GM08714 (cell line): ENCODE measurements at regions not wholly inside any gene's neighbourhood (a gene's known extent, or its start where the extent isn't known, plus 50 kb on each side); places are given as distances from the start of the nearest gene placed in this dataset.

Source experiments
- H3K4me3 ChIP-seq: fragments of 200-500 bp; sonication (Bioruptor generic); 2 replicates; pipeline ENCODE4 v1.5.1; 2014; ENCODE audit warnings: mild to moderate bottlenecking, low read length, inconsistent platforms
- ZNF274 ChIP-seq: IDR thresholded peaks from 2 replicates; pipeline ENCODE4 v1.6.1; 2012; ENCODE audit warnings: mild to moderate bottlenecking, low read depth, low read length

DNA sequence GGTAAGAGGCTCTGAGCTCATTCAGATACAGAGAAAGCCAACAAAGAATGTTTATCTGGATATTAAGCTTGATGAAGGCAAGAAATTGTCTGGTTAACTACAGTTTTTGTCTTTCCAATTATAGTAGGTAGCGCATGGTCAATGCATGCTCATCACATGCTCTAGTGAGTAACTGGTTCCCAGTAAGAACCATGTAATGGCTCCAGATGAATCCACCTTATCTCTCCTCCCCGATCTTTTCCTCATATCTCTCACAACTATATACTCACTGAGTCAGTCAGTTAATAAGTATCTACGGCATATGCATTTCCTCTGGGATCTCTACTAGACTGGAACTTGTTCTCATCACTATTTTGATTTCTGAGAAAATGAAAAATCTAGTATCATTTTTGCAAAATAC is 340.7 kb upstream of the DYNLRB2 start:
- no peak overlapping the region for H3K4me3 ChIP-seq
- no peak for TF ChIP-seq ZNF274

DNA sequence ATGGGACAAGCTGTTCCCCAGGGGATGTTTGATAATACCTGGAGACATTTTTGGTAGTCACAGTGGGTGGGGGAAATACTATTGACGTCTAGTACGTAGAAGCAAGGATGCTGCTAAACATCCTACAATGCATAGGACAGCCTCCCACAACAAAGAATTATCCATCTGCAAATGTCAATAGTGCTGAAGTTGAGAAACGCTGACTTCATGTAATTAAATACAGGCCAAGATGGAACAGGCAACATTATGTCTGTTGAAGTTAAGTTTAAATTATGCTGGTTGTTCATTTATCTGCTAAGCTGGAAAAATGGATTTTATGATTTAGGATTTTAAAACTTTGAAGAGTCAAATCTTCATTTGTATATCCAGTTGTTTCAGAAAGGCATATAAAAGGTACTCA is 341.2 kb upstream of the DYNLRB2 start:
- TF ChIP-seq ZNF274: no peak
- no peak overlapping the region for H3K4me3 ChIP-seq

DNA sequence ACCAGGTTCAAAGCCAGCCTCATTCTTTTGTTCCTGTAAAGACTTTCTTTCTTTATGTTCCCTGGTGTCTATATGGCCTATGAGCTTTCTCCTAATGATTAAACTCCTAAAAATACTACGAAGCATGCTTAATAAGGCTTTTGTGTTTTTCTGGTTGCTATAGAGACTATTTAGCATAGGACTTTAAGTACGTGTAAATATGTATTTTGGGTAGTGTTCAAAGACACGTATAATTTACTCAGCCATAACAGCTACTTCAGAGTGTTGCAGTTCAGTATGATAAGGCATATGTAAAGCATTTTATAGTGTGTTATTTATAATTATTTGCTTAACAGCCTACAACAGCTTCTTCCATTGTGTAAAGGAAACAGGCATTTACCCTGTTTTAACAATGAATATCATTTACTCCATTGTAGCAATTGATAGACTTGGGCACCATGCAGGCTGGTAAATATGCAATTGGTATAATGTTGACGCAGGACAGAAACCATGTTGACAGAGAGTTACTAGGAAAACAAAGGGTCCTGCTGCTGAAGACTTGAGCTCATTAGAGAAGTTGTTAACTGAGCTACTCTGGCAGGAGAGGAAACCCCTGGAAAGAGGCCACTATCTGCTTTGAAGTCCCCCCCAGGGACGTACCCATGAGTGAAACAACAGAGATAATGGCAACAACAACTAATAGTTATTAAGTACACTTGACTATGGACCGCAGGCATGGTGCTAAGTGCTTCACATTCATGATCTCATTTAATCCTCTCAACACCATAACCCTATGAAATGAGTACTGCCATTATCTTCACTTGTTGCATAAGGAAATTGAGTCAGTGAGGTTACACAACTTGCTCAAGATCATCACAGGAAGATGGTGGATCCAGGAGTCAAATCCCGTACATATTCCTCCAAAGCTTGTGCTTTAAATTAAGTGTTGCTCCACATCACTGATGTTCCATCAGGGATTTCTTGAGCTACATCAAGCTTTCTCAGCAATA is 342.2 kb upstream of the DYNLRB2 start:
- no peak for TF ChIP-seq ZNF274
- H3K4me3 ChIP-seq: no peak overlapping the region

DNA sequence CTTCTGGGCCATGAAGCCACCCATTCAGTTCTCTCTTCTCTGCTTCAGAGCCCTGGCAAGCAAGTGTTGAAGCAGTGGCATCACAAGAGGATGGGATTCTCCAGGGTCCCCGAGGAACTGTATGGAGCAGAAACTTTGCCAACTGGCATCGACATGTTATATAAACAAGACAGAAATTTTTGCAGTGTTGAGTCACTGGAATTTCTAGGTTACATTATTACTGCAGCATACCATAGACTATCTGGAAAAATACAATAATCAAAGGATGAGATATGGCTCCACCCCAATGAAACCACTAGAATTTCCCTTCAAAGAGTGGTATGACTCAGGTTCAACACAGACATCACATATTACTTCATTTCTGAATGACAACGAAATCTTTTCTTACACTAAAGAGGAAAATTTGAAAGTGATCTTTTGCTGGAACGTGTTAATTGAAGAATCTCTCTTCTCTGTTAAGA is 343.0 kb upstream of the DYNLRB2 start:
- no peak for TF ChIP-seq ZNF274
- no peak overlapping the region for H3K4me3 ChIP-seq

DNA sequence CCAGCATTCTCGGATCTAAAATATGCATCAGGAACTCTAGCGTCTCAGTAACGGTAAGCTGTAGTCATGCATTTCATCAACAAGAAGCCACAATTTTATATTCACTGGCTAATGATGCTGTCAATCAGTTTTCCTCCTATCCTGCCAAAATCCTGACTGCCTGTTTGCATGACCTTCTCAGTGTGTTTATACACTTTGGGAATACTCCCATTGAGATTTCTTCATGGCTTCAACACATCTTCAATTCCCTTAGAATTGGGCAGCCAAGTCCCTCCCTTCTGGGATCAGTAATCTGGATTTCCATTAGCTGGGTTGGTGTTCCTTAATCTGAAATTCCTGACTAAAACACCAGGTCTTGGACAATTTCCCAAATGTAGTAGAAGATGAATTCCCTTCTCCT is 348.9 kb upstream of the DYNLRB2 start:
- no peak for TF ChIP-seq ZNF274

DNA sequence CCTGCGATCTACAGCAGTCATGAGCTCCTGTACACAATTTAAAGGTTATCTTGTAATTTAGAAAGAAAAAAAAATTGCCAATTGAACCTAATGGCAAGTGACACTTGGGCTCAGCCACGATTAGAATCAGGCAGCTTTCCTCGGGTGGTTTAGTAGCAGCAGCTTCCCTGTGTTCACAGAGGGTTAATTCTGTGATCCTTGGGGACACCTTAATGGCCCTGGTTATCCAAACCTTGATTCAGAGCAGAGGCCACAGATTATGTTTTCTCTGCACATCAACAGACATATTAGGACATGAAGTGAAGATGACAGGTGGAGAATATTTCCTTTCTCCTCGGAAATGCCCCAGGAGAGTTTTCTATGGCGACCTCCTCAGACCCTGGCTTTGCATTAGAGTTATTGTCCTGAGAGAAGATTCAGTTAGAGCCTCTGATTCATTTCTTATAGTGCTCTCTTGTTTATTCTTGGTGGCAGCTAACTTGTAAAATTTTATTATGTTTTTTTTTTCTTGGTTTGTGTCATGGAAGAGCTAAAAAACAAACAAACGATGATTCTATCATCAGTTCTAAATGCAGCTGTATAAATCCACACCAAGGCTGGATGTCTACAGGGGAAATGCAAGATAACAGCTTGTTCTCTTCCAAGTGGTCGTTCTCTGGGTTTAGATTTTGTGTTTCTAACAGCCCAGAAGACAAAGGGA is 351.2 kb upstream of the DYNLRB2 start:
- no peak for TF ChIP-seq ZNF274
- H3K4me3 ChIP-seq: no peak overlapping the region

More for the DNA sequence above, 348.9 kb upstream of the DYNLRB2 start:
- H3K4me3 ChIP-seq: no peak overlapping the region

DNA sequence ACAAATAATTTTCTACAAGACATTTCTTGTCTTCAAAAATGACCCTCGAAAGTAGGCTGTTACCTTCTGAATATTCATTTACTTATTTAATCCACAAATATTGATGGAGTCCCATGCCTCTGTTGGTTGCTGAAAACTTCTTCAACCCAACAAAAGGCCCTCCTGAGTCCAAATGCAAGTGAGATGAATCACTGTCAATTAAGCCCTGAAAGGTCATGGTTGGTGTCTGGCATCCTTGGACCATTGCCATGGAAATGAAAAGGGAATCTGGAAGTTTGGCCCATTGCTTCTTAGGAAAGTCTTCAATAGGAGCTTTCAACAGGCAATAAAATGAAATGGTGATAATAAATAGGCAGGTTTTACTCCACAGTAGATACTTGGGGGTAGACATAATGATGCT is 364.7 kb upstream of the DYNLRB2 start:
- H3K4me3 ChIP-seq: no peak overlapping the region
- no peak for TF ChIP-seq ZNF274

DNA sequence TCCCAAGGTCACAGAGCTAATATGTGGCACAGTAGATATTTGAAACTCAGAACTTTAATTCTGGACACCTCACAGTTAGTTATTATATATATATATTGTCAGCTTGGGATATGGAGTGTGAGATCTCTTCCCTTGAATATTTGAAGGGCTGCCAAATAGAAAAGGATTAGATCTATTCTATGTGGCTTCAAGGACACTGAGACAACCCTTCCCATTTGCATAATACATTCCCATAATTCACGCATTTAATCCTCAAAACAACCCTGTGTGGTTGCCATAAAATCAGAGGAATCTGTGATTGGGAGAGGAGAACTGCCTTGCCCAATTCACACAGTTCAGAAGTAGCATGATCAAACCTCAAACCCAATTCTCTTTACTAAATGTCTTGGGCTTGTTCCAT is 365.8 kb upstream of the DYNLRB2 start:
- no peak for TF ChIP-seq ZNF274
- H3K4me3 ChIP-seq: no peak overlapping the region

DNA sequence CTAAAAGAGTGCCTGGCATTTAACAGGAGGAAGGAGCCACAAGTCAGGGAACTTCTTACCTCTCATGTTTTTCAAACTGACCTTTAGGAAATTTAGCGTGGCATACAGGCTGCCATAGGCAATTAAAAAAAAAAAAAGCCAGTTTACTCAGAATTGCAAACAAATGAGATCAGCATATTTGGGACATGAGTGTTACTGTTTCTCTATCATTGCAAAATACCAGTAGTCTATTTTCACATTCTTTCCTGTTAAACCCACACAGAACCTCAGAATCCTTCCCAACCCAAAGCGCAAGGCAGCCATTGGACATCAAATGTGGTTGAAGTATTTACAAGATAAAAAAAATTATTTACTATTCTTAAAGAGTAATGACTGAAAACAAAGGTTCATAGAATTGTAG is 366.4 kb upstream of the DYNLRB2 start:
- no peak overlapping the region for H3K4me3 ChIP-seq
- TF ChIP-seq ZNF274: no peak

DNA sequence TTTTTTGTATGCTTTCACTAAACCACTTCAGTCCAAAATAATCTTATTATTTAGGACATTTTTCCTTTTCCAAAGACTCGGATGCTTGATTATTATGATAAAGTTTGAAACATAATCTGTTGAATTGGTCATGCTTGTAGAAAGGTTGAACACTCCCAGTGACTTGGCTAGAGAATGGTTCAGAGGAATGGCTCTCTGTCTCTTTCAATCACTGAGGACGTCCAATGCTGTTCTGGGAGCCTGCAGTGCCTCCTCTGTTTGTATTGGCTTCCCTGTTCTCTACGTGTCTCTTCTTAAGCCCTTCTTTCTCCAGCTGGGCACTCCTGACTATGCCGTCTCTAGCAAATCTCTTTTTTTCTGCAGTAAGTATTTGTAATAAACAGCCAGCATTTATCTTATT is 369.0 kb upstream of the DYNLRB2 start:
- no peak for TF ChIP-seq ZNF274
- H3K4me3 ChIP-seq: no peak overlapping the region

DNA sequence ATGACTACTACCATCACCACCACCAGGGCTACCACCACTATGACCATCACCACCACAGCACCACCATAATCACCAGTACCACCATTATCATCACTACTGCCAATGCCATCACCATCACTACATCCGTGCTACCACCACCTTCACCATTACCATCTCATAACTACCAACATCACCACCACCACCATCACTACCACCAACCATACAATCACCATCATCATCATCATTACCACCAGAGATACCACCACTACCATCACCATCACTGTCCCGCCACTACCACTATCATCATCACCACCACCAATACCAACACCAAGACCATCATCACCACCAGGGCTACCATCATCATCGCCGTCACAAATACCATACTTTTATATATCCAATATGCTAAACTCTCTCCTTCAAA is 369.6 kb upstream of the DYNLRB2 start:
- no peak for TF ChIP-seq ZNF274
- H3K4me3 ChIP-seq: no peak overlapping the region

DNA sequence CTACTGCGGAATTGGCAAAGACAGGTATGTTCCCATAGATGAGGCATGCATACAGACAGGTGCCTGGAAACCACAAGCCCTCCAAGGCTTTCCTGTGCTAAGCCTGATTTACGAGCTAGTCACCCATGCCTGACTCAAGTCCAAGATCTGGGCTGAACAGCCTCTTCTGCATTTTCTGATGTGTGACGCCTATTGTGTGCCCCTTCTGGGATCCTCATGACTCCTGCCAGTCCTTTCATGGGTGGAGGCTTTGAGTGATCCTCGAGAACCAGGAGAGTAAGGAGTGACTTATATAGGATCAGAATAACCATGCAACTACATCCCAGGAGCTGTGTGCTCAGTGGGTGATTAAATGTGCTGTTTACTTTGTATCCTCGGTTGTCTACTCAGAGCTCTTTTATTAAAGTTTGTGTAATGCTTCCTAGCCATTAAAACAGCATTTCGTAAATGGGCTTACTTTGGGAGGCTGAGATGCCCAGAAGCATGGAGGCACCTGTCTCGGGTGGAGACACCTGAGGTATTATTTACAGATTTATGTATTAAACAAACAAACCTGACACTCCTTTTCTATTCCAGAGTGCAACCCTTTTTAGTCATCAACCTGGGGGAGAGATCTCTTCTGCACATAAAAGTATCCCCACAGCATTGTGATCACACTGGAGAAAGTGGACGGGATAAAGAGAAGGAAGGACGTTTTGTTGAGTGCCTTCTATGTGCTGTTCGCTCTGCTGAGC is 373.0 kb upstream of the DYNLRB2 start:
- no peak for TF ChIP-seq ZNF274
- no peak overlapping the region for H3K4me3 ChIP-seq

DNA sequence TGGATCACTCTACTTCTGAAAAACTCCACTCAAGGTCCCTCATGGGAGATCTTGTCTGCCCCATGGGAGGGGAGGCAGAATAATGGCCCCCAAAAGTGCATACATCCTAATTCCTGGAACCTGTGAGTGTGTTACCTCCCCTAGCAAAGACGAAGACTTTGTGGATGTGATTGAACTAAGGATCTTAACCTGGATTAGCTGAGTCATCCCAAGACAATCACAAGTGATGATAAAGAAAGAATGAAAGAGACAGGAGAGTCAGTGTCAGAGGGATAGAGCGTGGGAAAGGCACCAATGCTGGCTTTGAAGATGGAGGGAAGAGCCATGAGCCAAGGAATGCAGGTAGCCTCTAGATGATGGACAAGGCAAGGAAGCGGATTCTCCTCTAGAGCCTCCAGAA is 374.7 kb upstream of the DYNLRB2 start:
- no peak for TF ChIP-seq ZNF274
- no peak overlapping the region for H3K4me3 ChIP-seq

DNA sequence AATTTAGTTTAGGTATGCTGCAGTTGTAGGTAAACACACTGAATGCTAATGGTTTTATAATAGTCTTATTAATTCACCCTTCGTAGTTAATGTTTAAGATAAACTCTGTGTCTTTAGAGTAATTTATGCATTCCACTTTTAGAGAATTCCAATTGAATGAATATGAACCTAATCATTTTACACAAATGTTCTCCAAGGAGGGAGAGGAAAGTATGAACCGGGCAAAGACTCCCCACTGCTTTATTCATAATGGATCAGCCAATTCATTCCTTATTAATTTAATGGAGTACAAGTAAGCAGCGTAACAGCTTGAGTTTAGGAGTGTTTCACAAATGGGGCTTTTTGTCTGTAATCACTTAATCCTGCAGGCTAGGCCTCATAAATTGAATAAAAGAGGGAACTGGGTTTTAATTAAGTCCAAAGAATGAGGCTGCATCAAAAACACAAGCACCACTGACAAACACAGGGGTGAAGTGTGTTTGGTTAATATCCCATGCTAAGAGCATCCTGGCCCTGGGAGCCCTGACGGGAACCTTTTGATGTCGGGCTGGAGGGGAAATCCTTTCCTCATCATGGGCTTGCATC is 375.7 kb upstream of the DYNLRB2 start:
- no peak overlapping the region for H3K4me3 ChIP-seq
- TF ChIP-seq ZNF274: no peak

DNA sequence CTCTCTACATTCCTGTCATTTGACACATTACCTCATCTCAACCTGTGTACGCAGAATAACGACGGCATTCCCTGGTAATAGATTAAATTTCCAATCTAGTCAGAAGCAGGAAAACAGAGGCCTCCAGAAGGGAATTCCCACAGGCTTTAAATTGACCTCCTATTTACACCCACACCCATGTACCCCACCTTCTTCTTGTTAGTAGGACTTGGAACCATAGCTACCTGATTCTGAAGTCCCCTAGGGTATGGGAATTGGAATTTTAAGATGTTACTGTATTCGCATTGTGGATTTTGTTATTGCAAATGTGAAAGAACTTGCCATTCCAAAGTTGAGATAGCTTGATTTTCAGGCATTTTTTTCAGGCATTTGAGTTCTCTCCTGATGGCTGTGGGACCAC is 377.5 kb upstream of the DYNLRB2 start:
- no peak for TF ChIP-seq ZNF274

More for the DNA sequence above, 377.5 kb upstream of the DYNLRB2 start:
- H3K4me3 ChIP-seq: no peak overlapping the region
